Esophagus squamous epithelium (tissue), 4 donors: ENCODE measurements at regions not wholly inside any gene's neighbourhood (a gene's known extent, or its start where the extent isn't known, plus 50 kb on each side); places are given as distances from the start of the nearest gene placed in this dataset.

Experiments used
- POLR2A ChIP-seq, 4 donors: fragments of 450-650 bp; IDR thresholded peaks; one replicate each; pipeline ENCODE4 v1.6.1; 2017; ENCODE audit warnings: antibody characterized with exemption in 4 of 4, mild to moderate bottlenecking in 4 of 4, moderate library complexity in 3 of 4
- TF ChIP-seq, protein P1 (sequence below), 6 experiments: fragments of 450-650 bp in 4 of 6; fragments of 200-600 bp in 2 of 6; sonication (generic) in 2 of 6; IDR thresholded peaks; one replicate each; pipeline ENCODE4 v1.5.1; 2016 to 2019; ENCODE audit warnings: antibody characterized with exemption in 6 of 6, mild to moderate bottlenecking in 4 of 6, moderate library complexity in 4 of 6

DNA sequence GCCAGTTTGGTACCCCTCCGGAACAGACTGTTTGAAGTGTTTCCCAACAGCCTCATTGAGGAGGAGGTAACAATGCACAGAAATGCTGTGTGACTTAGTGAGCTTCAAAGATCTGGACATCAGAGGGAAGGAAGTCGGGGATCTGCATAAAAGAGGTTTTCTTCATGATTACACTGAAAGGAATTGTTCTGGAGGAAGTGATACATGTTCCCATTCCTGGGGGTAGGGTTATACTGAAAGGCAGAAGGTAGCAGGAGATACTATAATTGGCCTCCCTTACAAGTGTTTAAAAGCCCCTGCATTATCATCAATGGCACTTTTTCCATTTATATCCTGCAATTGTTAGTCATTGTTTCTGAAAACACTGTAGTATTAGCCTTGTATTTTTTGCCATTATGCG lies 94.0 kb upstream of the DKK2 start:
- no peak for TF ChIP-seq POLR2A (IDR thresholded peaks at IDR 0.05)
- TF ChIP-seq, protein P1, sequence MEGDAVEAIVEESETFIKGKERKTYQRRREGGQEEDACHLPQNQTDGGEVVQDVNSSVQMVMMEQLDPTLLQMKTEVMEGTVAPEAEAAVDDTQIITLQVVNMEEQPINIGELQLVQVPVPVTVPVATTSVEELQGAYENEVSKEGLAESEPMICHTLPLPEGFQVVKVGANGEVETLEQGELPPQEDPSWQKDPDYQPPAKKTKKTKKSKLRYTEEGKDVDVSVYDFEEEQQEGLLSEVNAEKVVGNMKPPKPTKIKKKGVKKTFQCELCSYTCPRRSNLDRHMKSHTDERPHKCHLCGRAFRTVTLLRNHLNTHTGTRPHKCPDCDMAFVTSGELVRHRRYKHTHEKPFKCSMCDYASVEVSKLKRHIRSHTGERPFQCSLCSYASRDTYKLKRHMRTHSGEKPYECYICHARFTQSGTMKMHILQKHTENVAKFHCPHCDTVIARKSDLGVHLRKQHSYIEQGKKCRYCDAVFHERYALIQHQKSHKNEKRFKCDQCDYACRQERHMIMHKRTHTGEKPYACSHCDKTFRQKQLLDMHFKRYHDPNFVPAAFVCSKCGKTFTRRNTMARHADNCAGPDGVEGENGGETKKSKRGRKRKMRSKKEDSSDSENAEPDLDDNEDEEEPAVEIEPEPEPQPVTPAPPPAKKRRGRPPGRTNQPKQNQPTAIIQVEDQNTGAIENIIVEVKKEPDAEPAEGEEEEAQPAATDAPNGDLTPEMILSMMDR (IDR thresholded peaks at IDR 0.05): no peak
